ENCODE measurements at regions not wholly inside any gene's neighbourhood (a gene's known extent, or its start where the extent isn't known, plus 50 kb on each side); places are given as distances from the start of the nearest gene placed in this dataset.

- ChIA-PET CTCF (interaction anchor here (0.6 kb wide), 1 partner anchor 1466 kb away, joined by 3 read pairs; no protein-coding TSS in a partner anchor), POLR2A (ENCODE audit: low non-redundant PET) (no interaction called here)
- no TSS peak for BruUV-seq (replicated peaks)
- Histone ChIP-seq H3K27ac (ENCODE audit: low read depth, low read length, poor library complexity, severe bottlenecking) (no peak overlapping the region), H3K4me3 (ENCODE audit: low read depth, low read length, poor library complexity, severe bottlenecking) (no peak overlapping the region), H3K36me3 (ENCODE audit: insufficient read depth, low read length, poor library complexity, severe bottlenecking) (no peaks in the 10 kb centered on the region), H3K27me3 (replicated peaks; ENCODE audit: insufficient read depth, low read depth, low read length, poor library complexity) (no peaks in the 10 kb centered on the region), H3K4me1 (ENCODE audit: insufficient read depth, low read length, poor library complexity, severe bottlenecking) (no peaks in the 10 kb centered on the region), H3K9me3 (ENCODE audit: low read depth, low read length, poor library complexity, severe bottlenecking) (no peaks in the 10 kb centered on the region)
- intact Hi-C loops (cut with micrococcal nuclease; ENCODE audit: unreplicated experiment): no loop called here
- peak; percentile 25 for DNase-seq (ENCODE audit: low spot score)
- TF ChIP-seq EZH2 (IDR thresholded peaks at IDR 0.05; ENCODE audit: borderline replicate concordance, low read depth, low read length, poor library complexity, severe bottlenecking): no peak
- TF ChIP-seq CTCF (conservative IDR thresholded peaks at IDR 0.05; ENCODE audit: low read depth, low read length): no peak
Measured at GRCh38 chr10:33073641-33074415, 115.8 kb upstream of the ITGB1 start.

- Histone ChIP-seq H3K27ac (ENCODE audit: low read depth, low read length, poor library complexity, severe bottlenecking) (no peak overlapping the region), H3K36me3 (ENCODE audit: insufficient read depth, low read length, poor library complexity, severe bottlenecking) (no peaks in the 10 kb centered on the region), H3K9me3 (ENCODE audit: low read depth, low read length, poor library complexity, severe bottlenecking) (no peaks in the 10 kb centered on the region), H3K4me3 (ENCODE audit: low read depth, low read length, poor library complexity, severe bottlenecking) (no peak overlapping the region), H3K4me1 (ENCODE audit: insufficient read depth, low read length, poor library complexity, severe bottlenecking) (no peaks in the 10 kb centered on the region), H3K27me3 (replicated peaks; ENCODE audit: insufficient read depth, low read depth, low read length, poor library complexity) (no peaks in the 10 kb centered on the region)
- BruUV-seq (replicated peaks): no TSS peak
- ChIA-PET CTCF (no interaction called here), POLR2A (ENCODE audit: low non-redundant PET) (no interaction called here)
- intact Hi-C loops (cut with micrococcal nuclease; ENCODE audit: unreplicated experiment): no loop called here
- no peak for DNase-seq (ENCODE audit: low spot score)
- TF ChIP-seq EZH2 (IDR thresholded peaks at IDR 0.05; ENCODE audit: borderline replicate concordance, low read depth, low read length, poor library complexity, severe bottlenecking): no peak
- TF ChIP-seq CTCF (conservative IDR thresholded peaks at IDR 0.05; ENCODE audit: low read depth, low read length): no peak
Measured at GRCh38 chr10:33071857-33072256, 113.8 kb upstream of the ITGB1 start.

GRCh38 chr10:33070101-33070500 lies 112.1 kb upstream of the ITGB1 start:
- H3K27ac ChIP-seq (ENCODE audit: low read depth, low read length, poor library complexity, severe bottlenecking): no peak overlapping the region
- POLR2A ChIA-PET (ENCODE audit: low non-redundant PET): interaction anchor here (0.6 kb wide), 1 partner anchor 129 kb away, joined by 8 read pairs; no protein-coding TSS in a partner anchor

More at GRCh38 chr10:33070101-33070500, 112.1 kb upstream of the ITGB1 start:
- BruUV-seq (replicated peaks): no TSS peak
- H3K4me1 ChIP-seq (ENCODE audit: insufficient read depth, low read length, poor library complexity, severe bottlenecking): no peaks in the 10 kb centered on the region
- H3K9me3 ChIP-seq (ENCODE audit: low read depth, low read length, poor library complexity, severe bottlenecking): no peaks in the 10 kb centered on the region
- intact Hi-C loops (cut with micrococcal nuclease; ENCODE audit: unreplicated experiment): no loop called here
- H3K36me3 ChIP-seq (ENCODE audit: insufficient read depth, low read length, poor library complexity, severe bottlenecking): no peaks in the 10 kb centered on the region
- CTCF ChIA-PET: no interaction called here
- no peaks in the 10 kb centered on the region for H3K27me3 ChIP-seq (replicated peaks; ENCODE audit: insufficient read depth, low read depth, low read length, poor library complexity)
- no peak for DNase-seq (ENCODE audit: low spot score)
- no peak overlapping the region for H3K4me3 ChIP-seq (ENCODE audit: low read depth, low read length, poor library complexity, severe bottlenecking)
- TF ChIP-seq CTCF (conservative IDR thresholded peaks at IDR 0.05; ENCODE audit: low read depth, low read length): no peak
- TF ChIP-seq EZH2 (IDR thresholded peaks at IDR 0.05; ENCODE audit: borderline replicate concordance, low read depth, low read length, poor library complexity, severe bottlenecking): no peak
